Spleen (tissue), 11 donors: ENCODE measurements at regions not wholly inside any gene's neighbourhood (a gene's known extent, or its start where the extent isn't known, plus 50 kb on each side); places are given as distances from the start of the nearest gene placed in this dataset.
A peak's percentile ranks its signal among the peaks of the same experiment; 100 is the strongest.

Source experiments
- DNase-seq: peaks from one replicate; pipeline ENCODE4 v3.0.0-alpha.2; 2020
- H3K27ac ChIP-seq, 8 donors: fragments of 200-600 bp; sonication (generic) in 7 of 8; 1 replicate in 4 of 8; 2 replicates in 4 of 8; pipeline versions ENCODE4 v1.5.0 to v1.8.0; 2016 to 2021; ENCODE audit warnings: inconsistent platforms in 4 of 8, mild to moderate bottlenecking in 4 of 8, moderate library complexity in 1 of 8
- H3K27me3 ChIP-seq, 7 donors: fragments of 200-600 bp; sonication (generic) in 6 of 7; replicated peaks in 1 of 7; 1 replicate in 4 of 7; 2 replicates in 3 of 7; pipeline versions ENCODE4 v1.5.0 to v1.8.0; 2016 to 2021; ENCODE audit warnings: inconsistent platforms in 3 of 7, mild to moderate bottlenecking in 1 of 7
- H3K36me3 ChIP-seq, 6 donors: fragments of 200-600 bp; sonication (generic) in 5 of 6; 1 replicate in 4 of 6; 2 replicates in 2 of 6; pipeline versions ENCODE4 v1.5.0 to v1.8.0; 2016 to 2021; ENCODE audit warnings: inconsistent platforms in 2 of 6
- H3K4me1 ChIP-seq, 6 donors: fragments of 200-600 bp; sonication (generic) in 5 of 6; 1 replicate in 3 of 6; 2 replicates in 3 of 6; pipeline versions ENCODE4 v1.5.0 to v1.8.0; 2016 to 2021; ENCODE audit warnings: inconsistent platforms in 3 of 6
- H3K4me3 ChIP-seq, 8 donors: fragments of 200-600 bp; sonication (generic) in 7 of 8; 1 replicate in 4 of 8; 2 replicates in 4 of 8; pipeline versions ENCODE4 v1.5.0 to v1.8.0; 2016 to 2021; ENCODE audit warnings: inconsistent platforms in 4 of 8, mild to moderate bottlenecking in 4 of 8, moderate library complexity in 2 of 8
- H3K9me3 ChIP-seq, 8 donors: fragments of 200-600 bp; sonication (generic) in 7 of 8; 1 replicate in 4 of 8; 2 replicates in 4 of 8; pipeline versions ENCODE4 v1.5.0 to v1.8.0; 2016 to 2021; ENCODE audit warnings: inconsistent platforms in 4 of 8
- POLR2A ChIP-seq, 3 donors: fragments of 450-650 bp; IDR thresholded peaks; one replicate each; pipeline ENCODE4 v1.5.1; 2017; ENCODE audit warnings: antibody characterized with exemption in 3 of 3, mild to moderate bottlenecking in 1 of 3
- POLR2AphosphoS5 ChIP-seq, 3 donors: sonication (generic); formaldehyde crosslinking; IDR thresholded peaks; one replicate each; pipeline ENCODE4 v1.5.1; 2017; ENCODE audit warnings: antibody characterized with exemption in 3 of 3
- WGBS, 5 donors: extraction: QIAGEN DNeasy Blood & Tissue Kit in 3 of 5; methylation state at CpG; one replicate each; pipeline versions ENCODE4 v1.1.5 to v1.1.7; 2013 to 2018; 5-methylcytosine and 5-hydroxymethylcytosine counted together
- intact Hi-C: fragments of 100-400 bp; cut with DNase I; formaldehyde crosslinking; loops from one replicate; pipeline ENCODE4 v1.15.0; 2023; ENCODE audit warnings: low total_unique reads
- TF ChIP-seq, protein P1 (sequence below), 11 experiments: fragments of 200-600 bp in 7 of 11; fragments of 450-650 bp in 4 of 11; sonication (generic) in 4 of 11; IDR thresholded peaks in 8 of 11; conservative IDR thresholded peaks in 3 of 11; 1 replicate in 7 of 11; 2 replicates in 4 of 11; pipeline versions ENCODE4 v1.4.0 to v1.8.0; 2016 to 2021; ENCODE audit warnings: antibody characterized with exemption in 11 of 11, inconsistent platforms in 4 of 11, mild to moderate bottlenecking in 1 of 11
- donor health status: healthy with polysubstance abuse.
- donor health status: DM: no; HTN: no; CAD: no; lungs with moderate emphysema.
- donor health status: DM: no; HTN: no; CAD: no.
- donor health status: Bipolar disorder and iron deficiency.
- donor health status: healthy.
- donor health status: DM: no; HTN: no; CAD: no.
- donor health status: DM: yes; HTN: yes; CAD: no.

DNA sequence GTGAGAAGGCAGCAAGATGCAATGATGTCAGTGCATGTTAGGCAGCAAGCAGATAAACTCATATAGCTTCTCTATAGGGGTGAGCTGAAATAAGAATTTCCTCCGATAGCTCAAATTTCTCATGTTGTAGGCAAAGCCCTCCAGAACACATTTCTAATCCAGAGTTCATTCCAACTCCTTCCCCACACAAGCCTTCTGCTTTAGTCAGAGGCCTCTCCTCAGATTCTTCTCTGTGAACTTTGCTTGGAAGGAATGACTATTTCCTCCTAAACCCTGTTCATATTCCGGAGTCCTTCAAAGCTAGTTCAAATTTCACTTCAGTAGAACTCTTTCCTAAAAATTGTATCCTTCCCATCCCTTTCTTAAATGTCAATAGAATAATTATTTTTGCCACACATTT is 144.8 kb downstream of the KCNJ2 start:
- Histone ChIP-seq H3K4me3 (peak overlapping the region in 1 of 8 donors; percentile 20), H3K9me3 (peaks cover 0 to 4% (median 0%) of the 10 kb centered on the region in 8 donors), H3K4me1 (peaks cover 0 to 7% (median 0%) of the 10 kb centered on the region in 6 donors), H3K27ac (peak overlapping the region in 6 of 8 donors; percentile 56 to 83 (median 73)), H3K36me3 (no peaks in the 10 kb centered on the region), H3K27me3 (no peaks in the 10 kb centered on the region)
- 71 to 87% (median 81%) methylated on average over 2 of the region's 2 CpGs for WGBS, 5 donors
- TF ChIP-seq, protein P1, sequence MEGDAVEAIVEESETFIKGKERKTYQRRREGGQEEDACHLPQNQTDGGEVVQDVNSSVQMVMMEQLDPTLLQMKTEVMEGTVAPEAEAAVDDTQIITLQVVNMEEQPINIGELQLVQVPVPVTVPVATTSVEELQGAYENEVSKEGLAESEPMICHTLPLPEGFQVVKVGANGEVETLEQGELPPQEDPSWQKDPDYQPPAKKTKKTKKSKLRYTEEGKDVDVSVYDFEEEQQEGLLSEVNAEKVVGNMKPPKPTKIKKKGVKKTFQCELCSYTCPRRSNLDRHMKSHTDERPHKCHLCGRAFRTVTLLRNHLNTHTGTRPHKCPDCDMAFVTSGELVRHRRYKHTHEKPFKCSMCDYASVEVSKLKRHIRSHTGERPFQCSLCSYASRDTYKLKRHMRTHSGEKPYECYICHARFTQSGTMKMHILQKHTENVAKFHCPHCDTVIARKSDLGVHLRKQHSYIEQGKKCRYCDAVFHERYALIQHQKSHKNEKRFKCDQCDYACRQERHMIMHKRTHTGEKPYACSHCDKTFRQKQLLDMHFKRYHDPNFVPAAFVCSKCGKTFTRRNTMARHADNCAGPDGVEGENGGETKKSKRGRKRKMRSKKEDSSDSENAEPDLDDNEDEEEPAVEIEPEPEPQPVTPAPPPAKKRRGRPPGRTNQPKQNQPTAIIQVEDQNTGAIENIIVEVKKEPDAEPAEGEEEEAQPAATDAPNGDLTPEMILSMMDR (IDR thresholded peaks at IDR 0.05 in 8 of 11, conservative IDR thresholded peaks at IDR 0.05 in 3 of 11) = no peak
- no peak for TF ChIP-seq POLR2A (IDR thresholded peaks at IDR 0.05)
- TF ChIP-seq POLR2AphosphoS5 (IDR thresholded peaks at IDR 0.05) = no peak
- intact Hi-C loops = no loop called here
- DNase-seq = no peak

DNA sequence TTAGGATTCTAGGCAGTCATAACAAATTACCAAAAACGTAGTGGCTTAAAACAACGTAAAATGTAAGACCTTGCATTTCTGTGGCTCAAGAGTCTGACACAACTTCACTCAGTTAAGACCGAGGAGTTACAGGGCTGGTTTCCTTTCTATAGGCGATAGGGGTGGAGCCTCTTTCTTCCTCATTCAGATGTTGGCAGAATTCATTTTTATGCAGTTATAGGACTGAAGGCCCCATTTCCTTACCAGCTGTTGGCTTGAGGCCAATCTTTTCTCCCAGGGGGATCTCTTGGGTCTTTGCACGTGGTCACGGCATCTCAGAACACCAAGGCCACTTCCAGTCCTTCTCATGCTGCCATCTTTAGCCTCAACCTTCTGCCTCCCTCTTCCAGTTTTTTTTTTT is 145.2 kb downstream of the KCNJ2 start:
- Histone ChIP-seq H3K4me1 (peaks cover 0 to 7% (median 0%) of the 10 kb centered on the region in 6 donors), H3K27me3 (no peaks in the 10 kb centered on the region), H3K36me3 (no peaks in the 10 kb centered on the region), H3K27ac (peak overlapping the region in 6 of 8 donors; percentile 56 to 83 (median 73)), H3K9me3 (peaks cover 0 to 4% (median 0%) of the 10 kb centered on the region in 8 donors), H3K4me3 (peak overlapping the region in 1 of 8 donors; percentile 20)
- no peak for DNase-seq
- 27 to 47% (median 36%) methylated on average over 6 of the region's 6 CpGs for WGBS, 5 donors
- TF ChIP-seq POLR2AphosphoS5 (IDR thresholded peaks at IDR 0.05) = no peak
- no peak for TF ChIP-seq POLR2A (IDR thresholded peaks at IDR 0.05)
- TF ChIP-seq, protein P1 (IDR thresholded peaks at IDR 0.05 in 8 of 11, conservative IDR thresholded peaks at IDR 0.05 in 3 of 11) = no peak
- intact Hi-C loops = no loop called here

DNA sequence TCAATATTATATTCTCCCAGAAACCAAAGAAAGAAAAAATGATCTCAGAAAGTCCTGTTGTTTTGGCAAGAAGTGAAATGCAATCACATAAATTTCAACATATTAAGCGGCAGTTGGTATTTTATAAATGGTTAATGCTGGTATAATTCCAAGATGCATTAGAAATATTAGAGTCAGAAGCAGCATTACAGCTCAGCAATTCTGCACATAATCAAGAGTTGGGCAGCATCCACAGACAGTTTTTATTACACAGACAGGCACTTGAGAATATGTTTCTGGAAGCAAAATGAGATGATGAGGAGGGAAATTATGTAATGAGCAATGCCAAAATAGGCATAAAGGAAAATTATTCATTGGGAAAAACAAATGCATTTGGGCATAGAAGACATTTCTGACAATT is 148.1 kb downstream of the KCNJ2 start:
- WGBS, 5 donors = 49 to 89% (median 76%) methylated on average over 1 of the region's 1 CpG
- intact Hi-C loops = no loop called here
- Histone ChIP-seq H3K9me3 (no peaks in the 10 kb centered on the region), H3K27me3 (no peaks in the 10 kb centered on the region), H3K27ac (no peak overlapping the region), H3K4me1 (peaks cover 0 to 13% (median 0%) of the 10 kb centered on the region in 6 donors), H3K4me3 (no peak overlapping the region), H3K36me3 (no peaks in the 10 kb centered on the region)
- no peak for DNase-seq
- TF ChIP-seq POLR2A (IDR thresholded peaks at IDR 0.05) (no peak), POLR2AphosphoS5 (IDR thresholded peaks at IDR 0.05) (no peak)
- TF ChIP-seq, protein P1 (IDR thresholded peaks at IDR 0.05 in 8 of 11, conservative IDR thresholded peaks at IDR 0.05 in 3 of 11) = no peak

DNA sequence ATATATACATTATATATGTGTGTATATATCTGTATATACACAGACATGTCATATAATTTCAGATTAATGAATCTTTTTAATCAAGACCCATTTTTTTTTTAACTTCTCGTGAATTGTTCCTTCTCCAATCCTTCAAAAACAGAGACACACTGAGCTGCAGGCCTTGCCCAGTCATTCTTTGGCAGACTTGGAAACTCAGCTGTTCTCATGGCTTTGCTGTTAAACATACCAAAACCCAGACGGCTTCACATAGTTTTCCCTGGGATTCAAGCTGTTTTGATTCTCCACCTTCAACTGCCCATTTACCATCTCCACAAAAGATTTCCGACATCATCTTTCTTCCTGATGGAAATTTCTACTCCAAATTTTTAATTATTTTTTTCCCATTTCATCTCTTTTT is 148.7 kb downstream of the KCNJ2 start:
- Histone ChIP-seq H3K9me3 (no peaks in the 10 kb centered on the region), H3K4me1 (peaks cover 0 to 13% (median 0%) of the 10 kb centered on the region in 6 donors), H3K4me3 (no peak overlapping the region), H3K36me3 (no peaks in the 10 kb centered on the region), H3K27ac (no peak overlapping the region), H3K27me3 (no peaks in the 10 kb centered on the region)
- intact Hi-C loops = no loop called here
- 81 to 92% (median 91%) methylated on average over 3 of the region's 3 CpGs for WGBS, 5 donors
- TF ChIP-seq POLR2A (IDR thresholded peaks at IDR 0.05) = no peak
- no peak for TF ChIP-seq POLR2AphosphoS5 (IDR thresholded peaks at IDR 0.05)
- TF ChIP-seq, protein P1 (IDR thresholded peaks at IDR 0.05 in 8 of 11, conservative IDR thresholded peaks at IDR 0.05 in 3 of 11) = no peak
- DNase-seq = no peak
